ENCODE measurements at regions not wholly inside any gene's neighbourhood (a gene's known extent, or its start where the extent isn't known, plus 50 kb on each side); places are given as distances from the start of the nearest gene placed in this dataset.

GRCh38 chr17:15049795-15050160 is 215.3 kb downstream of the PMP22 start:
- TF ChIP-seq, protein P1, sequence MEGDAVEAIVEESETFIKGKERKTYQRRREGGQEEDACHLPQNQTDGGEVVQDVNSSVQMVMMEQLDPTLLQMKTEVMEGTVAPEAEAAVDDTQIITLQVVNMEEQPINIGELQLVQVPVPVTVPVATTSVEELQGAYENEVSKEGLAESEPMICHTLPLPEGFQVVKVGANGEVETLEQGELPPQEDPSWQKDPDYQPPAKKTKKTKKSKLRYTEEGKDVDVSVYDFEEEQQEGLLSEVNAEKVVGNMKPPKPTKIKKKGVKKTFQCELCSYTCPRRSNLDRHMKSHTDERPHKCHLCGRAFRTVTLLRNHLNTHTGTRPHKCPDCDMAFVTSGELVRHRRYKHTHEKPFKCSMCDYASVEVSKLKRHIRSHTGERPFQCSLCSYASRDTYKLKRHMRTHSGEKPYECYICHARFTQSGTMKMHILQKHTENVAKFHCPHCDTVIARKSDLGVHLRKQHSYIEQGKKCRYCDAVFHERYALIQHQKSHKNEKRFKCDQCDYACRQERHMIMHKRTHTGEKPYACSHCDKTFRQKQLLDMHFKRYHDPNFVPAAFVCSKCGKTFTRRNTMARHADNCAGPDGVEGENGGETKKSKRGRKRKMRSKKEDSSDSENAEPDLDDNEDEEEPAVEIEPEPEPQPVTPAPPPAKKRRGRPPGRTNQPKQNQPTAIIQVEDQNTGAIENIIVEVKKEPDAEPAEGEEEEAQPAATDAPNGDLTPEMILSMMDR (IDR thresholded peaks at IDR 0.05) = no peak
- TF ChIP-seq EZH2 (IDR thresholded peaks at IDR 0.05) = no peak
- no peak for TF ChIP-seq EZH2phosphoT487 (IDR thresholded peaks at IDR 0.05)
